Pulmonary artery endothelial cell (primary cell): ENCODE measurements at regions not wholly inside any gene's neighbourhood (a gene's known extent, or its start where the extent isn't known, plus 50 kb on each side); places are given as distances from the start of the nearest gene placed in this dataset.
"Not testable (repeated sequence)": the region's sequence is repeated elsewhere in the genome, so short reads cannot be mapped to it uniquely, and the experiment has no call there.

Experiments used
- DNase-seq: peaks from one replicate; pipeline ENCODE4 v3.0.0-alpha.2; 2011; ENCODE audit warnings: low read depth, low spot score

DNA sequence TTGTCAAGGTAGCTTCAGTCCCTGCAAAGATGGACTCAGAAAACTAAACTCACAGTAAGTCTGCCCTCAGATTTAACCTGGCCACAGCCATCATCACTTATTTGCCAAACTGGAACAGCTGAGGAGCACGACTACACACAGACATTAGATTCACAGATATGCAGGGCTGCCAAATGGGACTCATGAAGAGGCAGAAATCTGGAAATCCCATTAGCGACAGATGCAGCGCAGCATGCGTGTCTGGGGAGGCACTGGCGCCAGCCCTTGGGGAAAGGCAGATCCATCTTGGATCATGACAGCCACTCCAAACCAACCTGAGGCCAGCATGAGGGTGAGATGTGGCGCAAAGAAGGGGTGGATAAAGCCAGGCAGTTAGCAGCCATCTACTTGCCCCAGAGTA is 160.7 kb upstream of the TSC22D2 start:
- no peak for DNase-seq

GRCh38 chr3:150243466-150243865 is 164.6 kb upstream of the TSC22D2 start:
- DNase-seq: no peak

DNA sequence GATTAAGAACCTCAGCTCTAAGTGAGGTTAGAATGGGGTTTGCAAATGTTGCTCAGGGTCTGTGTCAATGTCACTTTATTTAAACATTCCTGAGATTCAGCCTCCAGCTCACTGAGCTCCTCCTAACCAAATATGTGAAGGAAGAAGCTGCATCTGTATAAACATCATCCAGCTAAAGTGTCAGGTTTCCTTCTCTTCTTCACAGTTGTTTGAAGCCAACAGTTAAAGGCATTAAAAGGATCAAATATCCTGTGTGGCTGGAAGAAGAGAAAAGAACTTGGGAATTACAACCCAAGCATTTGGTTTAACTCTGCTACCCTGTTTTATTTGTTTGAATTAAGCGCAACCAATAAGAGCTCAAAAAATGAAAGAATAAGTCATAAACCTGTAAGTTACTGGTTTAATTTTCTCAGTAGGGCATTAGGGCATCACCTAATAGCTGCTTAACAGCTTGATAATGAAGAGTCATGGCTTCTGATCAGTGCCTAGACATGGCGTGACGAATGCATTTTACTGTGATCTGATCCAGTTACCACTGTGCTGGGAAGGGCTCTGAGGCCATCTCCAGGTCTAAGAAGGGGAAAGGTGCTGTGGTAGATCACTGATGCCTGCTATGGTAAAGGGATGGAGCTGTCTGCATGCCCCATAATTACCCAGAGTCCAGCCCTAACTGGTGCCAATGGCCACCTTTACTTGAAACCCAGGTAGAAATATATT is 165.7 kb upstream of the TSC22D2 start:
- no peak for DNase-seq

DNA sequence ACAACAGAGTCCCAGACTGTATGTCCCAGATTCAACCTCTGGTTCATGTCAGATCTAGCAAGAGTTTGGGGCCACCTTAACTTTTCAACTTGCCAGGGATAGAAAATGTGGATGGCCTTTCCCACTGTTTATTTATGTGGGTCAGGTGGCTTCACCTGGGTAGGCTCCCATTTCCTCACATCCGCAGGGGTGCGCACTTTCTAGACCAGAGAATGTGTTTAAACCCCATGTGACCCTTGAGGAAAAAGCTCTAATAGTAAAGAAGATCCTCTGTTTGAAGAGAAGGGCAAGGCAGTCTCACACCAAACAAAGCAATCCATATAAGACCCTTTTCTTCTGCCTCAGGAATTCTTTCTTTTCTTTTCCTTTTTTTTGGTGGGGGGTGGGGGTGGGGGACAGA is 167.2 kb upstream of the TSC22D2 start:
- no peak for DNase-seq

DNA sequence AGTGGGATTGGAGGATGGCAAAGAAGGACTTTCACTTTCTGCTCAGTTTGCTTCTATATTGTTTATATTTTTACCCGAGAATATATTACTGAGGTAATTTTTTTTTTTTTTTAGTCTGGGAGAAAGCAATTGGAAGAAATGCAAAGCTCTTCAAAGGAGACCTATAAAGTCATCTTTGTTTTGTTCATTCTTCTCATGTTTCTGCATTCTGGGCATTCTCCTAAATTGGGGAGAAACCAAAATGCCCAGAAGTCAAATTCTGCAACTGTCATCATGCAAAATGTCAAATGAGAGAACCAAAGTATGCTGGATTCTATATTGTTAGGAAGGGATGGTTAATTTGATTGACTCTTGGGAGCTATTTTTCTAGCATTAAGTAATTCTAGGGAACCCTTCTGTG is 168.3 kb upstream of the TSC22D2 start:
- DNase-seq: no peak

- no peak for DNase-seq
Observed at GRCh38 chr3:150238995-150239619, 169.0 kb upstream of the TSC22D2 start.

GRCh38 chr3:150238048-150238802 is 169.9 kb upstream of the TSC22D2 start:
- DNase-seq: no peak

DNA sequence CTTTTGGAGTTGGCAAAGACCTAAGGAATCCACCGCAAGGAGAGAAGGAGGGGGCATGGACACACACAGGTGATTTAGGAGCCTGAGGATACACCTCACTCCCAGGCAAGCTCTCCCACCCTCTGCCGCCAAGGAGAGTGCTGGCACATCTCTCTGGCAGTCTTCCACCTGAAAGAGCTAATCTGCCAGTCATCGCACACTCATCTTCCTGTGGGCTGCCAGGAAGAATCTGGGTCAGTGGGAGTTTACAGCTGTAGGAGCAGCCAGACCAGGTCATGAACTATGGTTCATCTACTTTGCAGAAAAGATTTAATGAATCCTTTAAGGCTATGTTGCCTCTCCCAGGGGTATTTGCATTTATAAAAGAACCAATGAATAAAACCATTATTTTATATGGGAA is 170.6 kb upstream of the TSC22D2 start:
- no peak for DNase-seq

- DNase-seq: no peak
Observed at GRCh38 chr3:150236316-150237082, 171.6 kb upstream of the TSC22D2 start.

DNA sequence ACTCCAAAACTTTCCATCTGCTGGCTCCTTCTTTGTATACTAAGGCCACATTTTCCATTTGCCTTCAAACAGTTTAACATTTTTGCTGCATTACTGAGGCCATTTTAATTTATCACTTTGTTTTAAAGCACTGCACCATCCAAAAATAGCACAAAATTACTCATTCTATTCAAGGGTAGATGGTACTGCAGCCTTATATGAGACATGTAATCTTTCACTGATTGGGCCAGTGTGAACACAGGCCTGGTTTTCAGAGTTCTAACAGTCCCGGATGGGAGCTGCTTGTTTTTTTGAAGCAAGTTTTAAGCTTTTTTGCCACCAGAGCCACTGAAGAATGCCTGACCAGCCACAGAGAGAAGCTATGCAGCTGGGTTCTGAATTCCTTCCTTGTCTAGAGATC is 172.3 kb upstream of the TSC22D2 start:
- no peak for DNase-seq

DNA sequence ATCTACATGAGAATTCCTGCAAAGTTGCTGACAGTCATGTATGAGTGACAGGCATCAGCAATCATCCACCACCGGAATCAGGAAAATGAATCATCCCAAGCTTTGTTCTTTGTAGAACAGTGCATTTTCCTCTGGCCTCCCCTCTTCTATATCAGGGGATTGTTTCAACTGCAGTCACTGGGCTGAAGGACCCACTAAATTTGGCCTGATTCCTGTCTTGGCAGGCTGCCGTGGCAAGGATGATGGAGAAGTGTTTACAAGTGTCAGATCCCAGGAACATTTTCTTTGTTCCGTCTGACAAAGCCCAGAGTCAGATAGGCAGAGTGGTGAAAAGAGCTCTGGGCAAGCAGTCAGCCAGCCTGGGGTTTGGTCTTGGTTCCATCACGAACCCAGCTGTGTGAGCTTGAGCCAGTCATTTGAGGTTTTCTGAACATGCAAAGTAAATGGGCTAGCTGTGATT is 175.1 kb upstream of the TSC22D2 start:
- DNase-seq: peak; percentile 74

DNA sequence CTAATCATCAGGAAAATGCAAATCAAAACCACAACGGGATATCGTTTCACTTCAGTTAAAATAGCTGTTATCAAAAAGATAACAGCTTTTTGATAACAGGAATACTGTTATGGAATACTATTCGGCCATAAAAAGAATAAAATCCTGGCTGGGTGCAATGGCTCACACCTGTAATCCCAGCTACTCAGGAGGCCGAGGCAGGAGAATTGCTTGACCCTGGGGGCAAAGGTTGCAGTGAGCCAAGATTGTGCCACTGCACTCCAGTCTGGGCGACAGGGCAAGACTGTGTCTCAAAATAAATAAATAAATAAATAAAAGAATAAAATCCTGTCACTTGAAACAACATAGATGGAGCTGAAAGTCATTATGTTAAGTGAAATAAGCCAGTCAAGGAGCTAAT is 178.1 kb upstream of the TSC22D2 start:
- no peak for DNase-seq

DNA sequence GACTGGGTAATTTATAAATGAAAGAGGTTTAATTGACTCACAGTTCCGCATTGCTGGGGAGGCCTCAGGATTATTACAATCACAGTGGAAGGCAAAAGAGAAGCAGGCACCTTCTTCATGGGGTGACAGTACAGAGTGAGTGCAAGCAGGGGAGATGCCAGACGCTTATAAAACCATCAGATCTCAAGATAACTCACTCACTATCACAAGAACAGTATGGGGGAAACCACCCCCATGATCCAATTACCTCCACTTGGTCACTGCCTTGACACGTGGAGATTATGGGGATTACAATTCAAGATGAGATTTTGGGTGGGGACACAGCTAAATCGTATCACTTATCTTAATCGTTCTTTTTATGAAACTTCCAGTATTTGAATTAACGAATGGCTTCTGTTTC is 179.5 kb upstream of the TSC22D2 start:
- not testable (repeated sequence) for DNase-seq

GRCh38 chr3:150227839-150228238 is 180.3 kb upstream of the TSC22D2 start:
- DNase-seq: peak; percentile 37

GRCh38 chr3:150225986-150226385 is 182.1 kb upstream of the TSC22D2 start:
- DNase-seq: peak; percentile 79

- DNase-seq: no peak
Observed at GRCh38 chr3:150223558-150223957, 184.5 kb upstream of the TSC22D2 start.

- no peak for DNase-seq
Observed at GRCh38 chr3:150222691-150223489, 185.2 kb upstream of the TSC22D2 start.

- DNase-seq: no peak
Observed at GRCh38 chr3:150221904-150222523, 186.1 kb upstream of the TSC22D2 start.

DNA sequence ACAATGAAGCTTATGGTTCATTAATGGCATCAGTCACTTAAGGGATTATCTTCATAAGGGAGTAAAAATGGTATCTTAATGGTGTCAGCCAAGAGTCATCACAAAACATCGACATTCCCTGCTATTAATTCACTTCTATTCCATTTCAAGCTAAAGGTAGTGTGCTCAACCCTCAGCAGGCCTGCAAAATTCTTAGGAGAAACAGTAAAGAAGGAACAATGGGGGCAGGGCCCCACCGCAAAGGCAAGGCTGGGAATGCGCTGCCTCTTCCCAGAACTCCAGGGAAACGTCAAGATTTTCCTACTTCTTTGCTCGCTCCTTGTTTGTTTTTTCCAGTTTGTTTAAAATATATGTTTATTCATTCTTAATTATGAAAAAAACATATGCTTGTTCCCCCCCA is 187.3 kb upstream of the TSC22D2 start:
- DNase-seq: no peak

DNA sequence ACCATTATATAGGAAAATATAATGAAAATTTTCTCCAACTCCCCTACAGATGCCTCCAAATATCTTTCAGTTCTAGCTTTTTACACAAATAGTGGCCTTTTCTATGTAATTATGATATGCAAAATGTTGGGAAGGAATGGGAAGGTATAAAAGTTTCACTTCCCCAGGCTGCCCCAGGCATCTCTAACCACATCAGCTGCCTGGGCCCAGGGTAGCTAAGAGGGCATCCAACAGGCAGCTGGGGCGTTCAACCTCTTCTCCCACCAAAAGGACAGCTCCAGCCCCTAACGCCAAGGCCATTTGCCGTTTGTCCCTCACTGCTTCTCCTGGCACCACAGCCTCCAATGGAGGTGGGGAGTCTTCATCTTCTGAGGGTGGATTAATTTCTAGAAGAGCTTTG is 188.1 kb upstream of the TSC22D2 start:
- DNase-seq: no peak
